CD4-positive, alpha-beta T cell treated with Interleukin-17A for 1 hour (primary cell): ENCODE measurements at regions not wholly inside any gene's neighbourhood (a gene's known extent, or its start where the extent isn't known, plus 50 kb on each side); places are given as distances from the start of the nearest gene placed in this dataset.

ENCODE experiments used
- DNase-seq: peaks from one replicate; pipeline ENCODE4 v3.0.0-alpha.2; 2020

GRCh38 chr2:60400462-60401246 lies 152.8 kb downstream of the BCL11A start:
- no peak for DNase-seq

DNA sequence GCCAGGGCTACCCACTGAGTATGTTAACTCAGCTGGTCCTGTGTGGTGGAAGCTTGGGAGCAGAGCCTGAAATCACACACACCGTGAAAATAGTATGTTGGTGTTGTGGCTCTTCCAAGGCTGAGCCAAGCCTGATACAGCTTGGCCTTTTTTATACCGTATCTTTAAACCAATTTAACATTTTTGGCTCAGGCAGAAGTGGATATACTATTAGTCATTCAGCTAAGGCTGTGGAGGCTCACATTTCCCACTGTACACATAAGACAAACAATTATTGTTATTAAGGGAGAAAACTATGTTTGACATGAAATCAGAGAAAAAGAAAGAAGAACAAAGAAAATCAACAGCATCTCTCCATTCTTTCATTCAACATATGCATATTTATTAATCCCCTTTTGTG lies 159.0 kb downstream of the BCL11A start:
- DNase-seq = no peak

DNA sequence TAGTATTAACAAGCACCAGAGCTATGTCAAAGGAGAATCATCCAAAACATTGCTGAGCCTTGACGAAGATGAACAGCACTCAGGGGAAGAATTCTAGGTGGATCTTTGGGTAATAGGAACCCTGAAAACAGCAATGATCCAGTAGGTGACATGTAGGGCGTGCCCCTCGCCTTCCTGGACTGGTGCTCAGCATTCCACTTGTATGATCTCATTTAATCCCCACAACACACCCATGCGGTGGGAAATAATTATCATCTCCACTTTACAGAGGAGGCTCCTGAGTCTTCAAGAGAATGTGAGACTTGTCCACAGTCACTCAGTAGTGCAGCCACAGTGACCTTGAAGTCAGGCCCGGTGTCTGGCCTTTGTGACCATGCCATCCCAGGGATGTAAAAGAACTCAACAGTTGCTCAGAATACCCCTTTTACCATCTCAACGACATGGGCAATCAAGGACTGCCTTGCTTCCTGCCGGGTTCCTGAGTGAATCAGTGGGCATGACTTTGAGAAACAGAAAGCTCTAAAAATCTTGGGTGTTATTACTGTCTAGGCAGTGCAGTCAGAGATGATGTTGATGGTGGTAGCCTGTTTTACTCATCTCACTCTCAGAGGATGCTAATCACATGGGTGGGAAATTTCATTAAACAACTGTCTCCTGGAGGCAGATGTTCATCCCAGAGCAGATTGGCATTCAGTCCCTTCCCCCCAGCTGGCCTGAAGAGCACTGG lies 161.6 kb downstream of the BCL11A start:
- DNase-seq = no peak

- DNase-seq = no peak
These were observed 162.2 kb downstream of the BCL11A start for GRCh38 chr2:60391230-60391629.

- DNase-seq = no peak
These were observed 167.0 kb downstream of the BCL11A start for GRCh38 chr2:60386436-60386835.

DNA sequence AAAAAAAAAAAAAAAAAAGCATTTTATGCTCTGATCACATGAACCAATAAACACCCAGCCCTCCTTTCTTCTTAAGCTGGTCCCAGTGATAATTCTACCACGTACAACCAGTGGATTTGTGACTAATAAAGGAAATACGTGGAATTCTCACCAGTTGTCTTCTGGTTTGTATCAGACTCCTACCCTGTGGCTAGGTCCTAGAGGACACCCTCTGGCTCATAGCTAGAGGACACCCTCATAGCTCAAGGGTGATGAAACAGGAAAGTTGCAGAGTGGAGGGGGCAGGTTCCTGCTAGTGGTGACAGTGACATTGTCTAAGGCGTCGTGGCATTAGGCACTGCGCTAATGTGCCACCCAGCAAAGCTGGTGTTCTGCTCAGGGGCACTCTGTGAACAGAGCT lies 167.8 kb downstream of the BCL11A start:
- no peak for DNase-seq

DNA sequence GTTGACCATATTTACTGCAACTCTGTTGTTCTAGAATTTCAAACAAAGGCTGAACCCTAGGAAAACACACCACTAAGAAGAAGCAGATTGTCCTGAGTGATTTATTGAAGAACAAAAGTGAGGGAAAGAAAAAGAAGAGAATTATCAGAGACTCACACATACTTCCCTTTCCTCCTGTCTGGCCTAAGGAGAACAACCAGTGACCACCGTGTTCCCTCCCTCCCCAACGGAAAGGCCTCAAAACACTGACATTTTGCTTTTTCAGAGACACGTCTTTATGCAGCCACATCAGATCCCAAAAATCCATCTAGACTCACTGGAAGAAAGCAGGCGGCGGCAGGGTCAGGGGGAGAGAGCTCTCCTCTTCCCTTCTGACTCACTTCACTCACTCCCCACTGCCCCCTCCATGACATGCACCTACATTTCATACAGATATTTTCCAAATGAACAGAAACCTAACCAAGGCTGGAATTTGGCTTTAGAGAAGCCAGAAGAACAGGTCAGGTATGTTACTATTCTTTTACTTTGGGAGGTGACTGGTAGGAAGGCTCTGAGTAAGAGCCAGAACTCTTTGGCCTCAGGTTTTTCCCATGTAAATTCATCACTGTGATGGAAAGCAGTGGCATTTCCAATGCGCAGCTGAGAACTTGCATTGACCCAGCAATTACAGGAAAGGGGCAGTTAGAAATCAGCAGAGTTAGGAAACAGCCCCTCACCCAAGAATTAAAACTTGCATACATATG lies 169.9 kb downstream of the BCL11A start:
- no peak for DNase-seq

- DNase-seq = no peak
These were observed 173.0 kb downstream of the BCL11A start for GRCh38 chr2:60380411-60380810.

- DNase-seq = no peak
These were observed 173.8 kb downstream of the BCL11A start for GRCh38 chr2:60379684-60380083.

DNA sequence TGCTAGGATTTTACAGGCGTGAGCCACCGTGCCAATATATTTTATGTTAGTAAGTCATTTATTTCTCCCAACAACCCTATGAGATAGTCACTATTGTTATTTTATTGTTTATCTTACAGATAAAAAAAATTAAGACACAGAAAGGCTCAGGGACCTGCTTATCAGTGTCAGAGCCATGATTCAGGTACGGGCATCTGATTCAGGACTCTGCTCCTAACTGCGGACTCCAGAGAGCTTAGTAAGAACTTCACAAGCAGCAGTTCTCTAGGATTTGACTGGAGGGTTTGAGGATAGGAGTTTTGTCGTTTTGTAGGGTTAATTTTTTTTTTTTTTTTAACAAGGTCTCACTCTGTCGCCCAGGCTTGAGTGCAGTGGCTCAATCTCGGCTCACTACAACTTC lies 174.2 kb downstream of the BCL11A start:
- no peak for DNase-seq

DNA sequence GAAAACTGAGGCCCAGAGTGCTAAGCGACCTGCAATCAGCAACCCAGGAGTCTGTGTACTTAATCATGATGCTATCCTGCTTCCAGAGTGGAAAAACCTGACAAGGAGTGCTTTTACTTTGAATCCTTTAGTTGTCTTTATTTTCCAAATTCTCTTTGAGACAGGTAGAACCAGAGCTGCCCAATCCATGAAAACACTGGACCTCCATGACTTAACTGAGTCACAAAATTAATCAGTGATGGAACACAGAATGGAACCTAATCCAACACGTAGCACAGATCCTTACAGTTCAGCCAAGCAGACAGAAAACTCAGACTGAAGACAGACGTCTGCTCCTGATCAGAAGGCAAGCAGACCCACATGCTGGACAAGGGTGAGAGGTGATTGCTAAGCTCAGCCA lies 175.6 kb downstream of the BCL11A start:
- DNase-seq = no peak

- no peak for DNase-seq
These were observed 177.2 kb downstream of the BCL11A start for GRCh38 chr2:60376252-60376651.

GRCh38 chr2:60371681-60372080 lies 181.8 kb downstream of the BCL11A start:
- no peak for DNase-seq

DNA sequence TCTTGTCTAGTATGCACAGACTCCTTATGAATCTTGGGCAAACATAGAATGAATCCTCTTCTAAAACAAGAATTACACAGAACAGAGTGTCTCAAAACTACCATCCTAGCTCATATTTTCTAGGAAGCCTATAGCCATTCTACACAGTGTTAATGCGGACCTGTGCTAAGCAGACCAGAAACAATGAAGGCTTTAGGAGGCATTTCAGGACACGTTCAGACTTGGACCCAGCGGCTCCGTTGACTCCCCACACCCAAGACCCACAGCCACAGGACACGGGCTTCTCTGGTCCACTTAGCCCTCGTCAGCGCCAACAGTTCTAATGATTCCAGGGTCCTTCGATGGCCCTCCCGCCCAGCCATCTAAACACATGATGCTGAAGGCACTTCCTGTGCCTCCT lies 182.2 kb downstream of the BCL11A start:
- DNase-seq = no peak

- no peak for DNase-seq
These were observed 182.6 kb downstream of the BCL11A start for GRCh38 chr2:60370814-60371213.

- no peak for DNase-seq
These were observed 185.0 kb downstream of the BCL11A start for GRCh38 chr2:60368456-60368855.

DNA sequence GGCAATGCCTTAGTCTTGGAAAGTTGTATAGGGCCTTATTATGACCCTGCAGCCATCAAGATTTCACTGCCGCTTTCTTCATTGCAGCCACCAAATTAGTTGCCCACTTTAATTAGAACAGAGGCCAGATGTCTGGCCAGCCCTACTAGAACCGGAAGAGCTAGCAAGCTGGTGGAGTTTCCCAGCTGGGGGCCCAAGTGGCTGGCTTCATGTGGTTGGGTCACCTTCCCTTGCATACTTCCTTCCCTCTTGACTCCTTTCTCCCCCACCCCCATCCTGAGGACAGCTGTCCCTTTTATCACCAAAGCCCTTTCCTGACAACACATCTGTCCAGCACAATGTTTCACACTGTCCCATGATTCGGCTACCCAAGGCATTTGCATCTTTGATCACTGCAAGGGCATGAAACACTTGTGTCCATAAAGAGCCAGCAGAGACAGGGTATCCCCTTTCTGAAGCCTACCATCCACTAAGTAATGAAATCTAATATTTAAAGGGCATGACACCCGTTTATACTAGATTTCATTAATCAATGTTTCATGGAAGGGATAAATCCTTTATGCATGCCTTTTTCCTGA lies 187.2 kb downstream of the BCL11A start:
- no peak for DNase-seq

DNA sequence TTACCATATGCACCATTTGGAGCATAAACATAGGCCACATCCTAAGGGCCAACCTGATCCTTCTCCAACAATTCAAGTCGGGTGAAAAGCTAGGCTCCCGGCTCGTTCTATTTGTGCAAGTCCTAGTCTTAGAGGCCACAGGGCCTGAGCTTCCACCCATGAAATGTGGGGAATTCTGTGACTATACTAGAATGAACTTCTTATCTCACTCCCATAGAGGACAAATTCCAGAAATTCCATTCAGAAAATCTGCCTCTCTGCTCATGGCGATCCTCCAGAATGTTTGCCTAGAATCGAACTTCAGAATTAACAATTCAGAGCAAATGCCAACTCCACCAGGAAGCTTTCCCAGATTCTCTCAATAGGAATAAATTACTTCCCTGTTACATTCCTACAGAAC lies 187.9 kb downstream of the BCL11A start:
- DNase-seq = no peak

DNA sequence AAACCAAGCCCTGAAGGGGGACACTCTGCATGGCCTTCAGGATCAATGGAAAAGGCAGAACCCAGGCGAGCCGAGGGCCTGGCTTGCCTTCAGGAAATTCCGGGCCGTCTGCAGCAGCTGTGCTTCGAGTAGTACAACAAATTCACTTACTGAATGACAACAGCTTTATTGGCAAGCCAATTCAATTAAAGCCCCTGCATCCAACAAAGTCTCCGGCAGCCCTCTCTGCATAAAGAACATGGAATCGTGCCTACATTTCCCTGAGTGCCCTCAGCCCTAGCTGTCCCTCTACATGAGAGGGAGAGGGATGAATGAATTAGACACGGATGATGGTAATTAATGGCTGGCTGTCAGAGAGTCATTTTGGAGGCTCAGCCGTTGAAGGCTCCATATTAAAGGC lies 189.0 kb downstream of the BCL11A start:
- DNase-seq = no peak

- DNase-seq = no peak
These were observed 192.0 kb downstream of the BCL11A start for GRCh38 chr2:60361498-60361897.

DNA sequence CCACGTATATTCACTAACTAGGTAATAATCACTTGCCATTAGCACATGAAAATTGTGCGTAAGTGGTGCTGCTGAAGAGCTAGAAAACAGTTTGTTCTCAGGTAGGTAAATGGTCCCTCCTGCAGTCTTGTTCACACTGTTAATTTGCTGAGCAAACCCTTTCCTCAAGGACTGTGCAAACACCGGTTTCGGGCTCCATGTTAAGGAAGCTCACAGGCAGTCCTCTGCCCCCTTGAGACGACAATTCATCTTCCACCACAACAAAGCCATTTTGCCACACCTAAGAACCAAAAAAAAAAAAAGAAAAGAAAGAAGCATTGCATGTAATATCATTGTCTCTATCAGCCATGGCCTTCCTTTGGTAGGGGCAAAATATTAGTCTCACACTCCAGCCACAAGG lies 193.9 kb downstream of the BCL11A start:
- no peak for DNase-seq

DNA sequence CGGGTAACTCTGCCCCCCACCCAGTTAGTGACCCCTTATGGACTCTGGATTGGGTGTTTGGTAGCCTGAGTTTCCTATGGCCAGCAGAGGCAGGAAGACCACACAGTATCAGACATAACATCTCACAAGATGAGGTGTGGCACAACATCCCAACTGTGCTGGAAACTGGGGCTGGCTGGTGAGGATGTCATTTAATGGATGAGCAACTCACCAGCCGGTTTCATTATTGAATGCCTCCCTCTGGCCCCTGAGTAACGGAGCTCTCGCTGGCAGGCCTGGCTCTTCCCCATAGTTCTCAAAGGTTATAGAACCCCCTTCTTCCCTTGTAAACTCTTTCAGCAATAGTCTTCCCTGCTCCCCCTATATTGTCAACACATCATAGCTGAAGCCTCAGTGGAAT lies 195.0 kb downstream of the BCL11A start:
- no peak for DNase-seq

DNA sequence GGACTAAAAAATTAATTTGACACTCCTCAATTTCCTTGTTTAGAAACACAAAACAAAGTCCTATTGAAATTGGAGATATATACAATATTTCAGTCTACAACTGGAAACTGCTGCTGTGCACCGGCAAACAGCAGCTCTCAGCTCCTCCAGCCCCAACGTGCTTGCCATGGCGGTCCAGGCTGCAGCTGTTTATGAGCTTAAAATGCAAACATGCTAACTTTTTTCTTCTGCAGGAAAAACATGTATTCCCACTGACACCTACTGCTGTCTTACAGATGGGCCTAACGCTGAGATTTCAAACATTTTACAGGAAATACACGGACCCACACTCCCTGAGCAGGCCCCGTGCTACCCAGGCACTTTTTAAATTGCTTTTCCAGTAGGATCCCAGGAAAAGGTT lies 195.5 kb downstream of the BCL11A start:
- DNase-seq = no peak

DNA sequence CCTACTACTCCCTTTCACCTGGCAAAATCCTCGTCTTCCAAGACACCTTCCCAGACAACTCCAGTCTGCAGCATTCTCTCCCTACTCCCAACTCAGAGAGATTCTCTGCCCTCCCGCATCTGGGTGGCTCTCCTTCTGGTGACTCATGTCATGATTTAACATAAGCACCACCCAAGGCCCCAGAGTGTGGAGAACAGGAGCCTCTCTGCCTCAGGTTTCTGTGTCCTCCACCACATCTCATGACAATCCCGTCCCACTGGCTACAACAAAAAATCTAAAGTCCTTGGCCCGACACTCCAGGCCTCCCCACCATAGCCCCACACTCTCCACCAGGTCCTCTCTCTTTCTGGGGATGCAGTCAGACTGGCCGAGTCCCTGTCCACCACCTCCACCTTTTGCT lies 197.1 kb downstream of the BCL11A start:
- no peak for DNase-seq
